Glomerular endothelial cell (primary cell): ENCODE measurements at regions not wholly inside any gene's neighbourhood (a gene's known extent, or its start where the extent isn't known, plus 50 kb on each side); places are given as distances from the start of the nearest gene placed in this dataset.

Source experiments
- DNase-seq: peaks from one replicate; pipeline ENCODE4 v3.0.0-alpha.2; 2011; ENCODE audit warnings: low read depth, low spot score; ENCODE audit errors: extremely low read depth

DNA sequence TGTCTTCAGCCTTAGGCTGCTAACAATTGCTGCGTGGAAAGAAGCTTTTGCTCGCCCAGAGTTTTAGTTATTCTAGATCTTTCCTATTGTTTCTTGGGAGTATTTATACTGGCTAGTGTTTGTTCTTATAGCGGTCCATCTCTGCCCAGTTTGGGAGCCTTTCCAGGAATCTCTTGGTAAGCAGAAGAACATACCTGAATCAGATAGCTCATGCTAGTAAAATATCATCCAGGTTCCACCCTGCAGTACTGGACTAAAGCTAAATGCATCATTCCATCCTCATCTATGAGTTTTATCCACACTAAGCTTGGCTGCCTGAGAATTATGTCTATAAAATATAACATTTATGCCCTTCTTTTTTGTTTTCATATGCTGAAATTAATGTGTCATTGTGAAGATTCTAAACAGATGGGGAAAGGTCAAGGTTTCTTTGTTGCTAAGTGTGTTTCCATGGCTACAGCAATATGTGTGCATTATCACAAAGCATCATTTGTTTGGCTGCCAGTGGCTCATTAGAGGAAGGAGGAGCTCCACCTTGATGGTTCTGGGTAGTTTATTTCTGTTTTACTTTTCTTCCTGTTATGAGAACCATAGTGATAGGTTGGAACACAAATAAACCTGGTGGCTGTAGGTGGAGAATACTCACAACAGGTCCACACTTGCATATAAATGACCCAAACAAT is 182.8 kb downstream of the PIK3C3 start:
- no peak for DNase-seq

DNA sequence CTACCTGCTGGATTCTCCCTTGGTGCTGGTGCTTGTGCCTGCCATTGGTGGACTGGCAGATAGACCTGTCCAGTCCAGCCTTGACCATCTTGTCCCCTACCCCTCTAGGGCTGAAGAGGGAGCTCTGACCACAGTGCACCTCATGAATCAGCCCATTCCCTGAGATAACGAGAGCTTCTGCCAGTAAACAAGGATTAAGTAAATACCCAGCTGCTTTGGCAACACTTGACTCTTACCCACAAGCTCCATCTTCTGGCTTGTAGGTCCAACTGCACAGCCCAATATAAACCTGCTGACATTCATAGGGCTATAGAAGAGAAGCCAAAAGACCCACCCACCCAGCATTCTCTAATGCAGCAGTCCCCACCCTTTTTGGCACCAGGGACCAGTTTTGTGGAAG is 186.4 kb downstream of the PIK3C3 start:
- DNase-seq: no peak

- no peak for DNase-seq
Observed at GRCh38 chr18:42155024-42155423, 200.0 kb downstream of the PIK3C3 start.

DNA sequence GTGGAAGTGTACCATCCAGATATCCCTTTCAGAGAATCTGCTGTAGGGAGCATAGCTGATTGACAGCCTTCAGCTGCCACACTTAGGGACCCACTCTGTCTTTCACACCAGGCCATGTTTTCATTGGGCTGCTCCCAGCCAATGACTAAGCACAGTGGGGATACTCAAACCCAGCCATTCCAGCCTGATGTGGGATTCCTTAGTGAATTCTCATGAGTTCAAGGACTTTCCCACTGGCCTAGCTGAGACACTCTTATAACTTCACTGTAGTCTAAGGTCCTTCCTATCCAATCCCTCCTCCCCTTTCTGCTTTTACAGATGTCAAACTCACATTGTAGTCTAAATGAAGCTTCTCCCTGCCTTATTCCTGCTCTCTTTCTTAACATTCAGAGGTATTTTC is 201.2 kb downstream of the PIK3C3 start:
- DNase-seq: no peak

GRCh38 chr18:42157420-42157819 is 202.4 kb downstream of the PIK3C3 start:
- no peak for DNase-seq

DNA sequence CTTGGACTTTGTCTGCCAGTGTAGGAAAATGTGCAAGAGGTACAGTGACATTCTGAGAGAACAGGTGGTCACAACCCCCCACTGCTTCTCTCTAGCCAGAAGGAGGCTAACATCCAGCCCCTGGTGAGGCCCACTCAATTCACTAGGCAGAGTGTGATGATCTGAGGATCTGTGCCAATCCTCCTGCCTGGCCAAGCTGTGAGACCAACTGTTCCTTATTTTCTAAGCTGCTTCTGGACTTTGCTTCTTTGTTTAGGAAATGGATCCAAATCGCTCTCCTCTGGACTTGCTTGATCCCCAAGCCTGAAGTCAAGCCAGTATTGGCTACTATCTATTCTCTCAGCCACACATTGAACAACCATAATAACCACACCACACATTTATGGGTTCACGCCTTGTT is 202.8 kb downstream of the PIK3C3 start:
- DNase-seq: no peak

- no peak for DNase-seq
Observed at GRCh38 chr18:42159146-42159545, 204.1 kb downstream of the PIK3C3 start.

DNA sequence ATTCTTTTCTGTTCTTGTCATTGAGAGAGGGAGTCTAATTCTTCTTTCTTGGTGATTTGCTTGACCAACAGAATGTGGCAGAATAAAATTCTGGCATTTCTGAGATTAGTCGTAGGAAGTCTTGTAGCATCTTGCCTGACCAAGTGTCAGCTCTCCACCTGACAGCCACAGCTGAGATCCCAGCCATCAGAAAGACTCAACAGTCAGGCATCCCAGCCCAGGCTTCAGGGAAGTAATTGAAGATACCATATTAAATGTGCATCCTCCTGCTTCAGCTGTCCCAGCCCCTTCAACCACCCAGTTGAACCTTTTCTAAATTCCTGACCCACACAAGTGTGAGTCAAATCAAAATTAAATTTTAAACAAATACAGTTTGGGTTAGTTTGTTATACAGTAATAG is 208.3 kb downstream of the PIK3C3 start:
- no peak for DNase-seq

GRCh38 chr18:42164556-42164955 is 209.5 kb downstream of the PIK3C3 start:
- no peak for DNase-seq

- no peak for DNase-seq
Observed at GRCh38 chr18:42165922-42166513, 211.0 kb downstream of the PIK3C3 start.

GRCh38 chr18:42168487-42168886 is 213.5 kb downstream of the PIK3C3 start:
- no peak for DNase-seq

DNA sequence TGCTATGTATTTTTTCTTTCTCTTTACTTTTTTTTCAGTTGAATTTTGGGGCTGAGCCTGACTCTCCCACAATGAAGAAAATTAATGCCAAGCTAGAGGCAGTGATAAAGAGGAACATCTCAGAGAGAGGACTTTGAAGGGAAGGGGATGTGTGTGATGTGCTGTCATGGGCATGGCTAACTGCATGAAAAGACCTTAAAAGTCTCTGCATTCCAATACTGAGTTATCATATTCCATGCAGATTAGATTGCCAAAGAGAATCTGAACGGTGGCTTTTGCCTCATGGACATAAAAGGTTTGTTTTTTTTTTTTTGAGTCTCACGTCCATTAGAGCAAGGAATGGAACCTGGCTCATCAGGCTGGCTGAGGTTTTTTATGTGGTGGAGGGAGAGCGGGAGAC is 213.9 kb downstream of the PIK3C3 start:
- no peak for DNase-seq

DNA sequence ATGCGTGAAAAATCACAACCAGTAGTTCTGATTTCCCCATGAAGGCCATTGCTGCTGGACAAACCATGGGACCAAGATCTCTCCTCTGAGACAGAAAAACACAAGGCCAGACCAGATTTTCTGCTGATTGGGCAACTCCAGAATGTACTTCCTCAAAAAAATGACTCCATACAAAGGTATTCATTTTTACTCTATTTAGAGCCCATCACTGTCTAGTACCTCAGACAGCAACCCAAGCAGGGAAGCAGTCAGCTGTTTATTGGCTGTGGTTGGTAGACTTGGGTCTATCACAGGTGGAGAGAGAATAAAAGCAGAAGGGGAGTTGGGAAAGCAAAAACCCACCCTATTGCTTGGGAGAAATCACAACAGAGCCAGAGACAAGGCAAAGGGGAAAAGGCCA is 219.9 kb downstream of the PIK3C3 start:
- DNase-seq: no peak

DNA sequence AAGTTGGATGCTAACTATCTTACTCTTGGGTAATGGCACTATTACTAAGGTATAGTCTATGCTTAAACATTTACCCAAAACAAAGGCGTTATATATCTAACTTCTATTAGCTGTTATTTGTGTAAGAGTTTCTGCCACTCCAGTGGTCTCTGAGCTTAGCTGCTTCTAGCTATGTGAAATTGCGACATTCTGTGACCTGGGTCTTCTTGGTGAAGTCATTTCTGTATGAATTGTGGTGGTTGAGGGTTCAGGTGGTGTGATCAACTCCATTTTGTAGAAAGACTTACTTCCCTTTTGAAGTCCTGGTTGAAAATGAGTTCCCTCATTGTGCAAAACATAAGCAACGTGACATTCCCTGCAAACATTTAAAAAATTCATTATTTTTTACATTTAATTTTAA is 221.6 kb downstream of the PIK3C3 start:
- no peak for DNase-seq

DNA sequence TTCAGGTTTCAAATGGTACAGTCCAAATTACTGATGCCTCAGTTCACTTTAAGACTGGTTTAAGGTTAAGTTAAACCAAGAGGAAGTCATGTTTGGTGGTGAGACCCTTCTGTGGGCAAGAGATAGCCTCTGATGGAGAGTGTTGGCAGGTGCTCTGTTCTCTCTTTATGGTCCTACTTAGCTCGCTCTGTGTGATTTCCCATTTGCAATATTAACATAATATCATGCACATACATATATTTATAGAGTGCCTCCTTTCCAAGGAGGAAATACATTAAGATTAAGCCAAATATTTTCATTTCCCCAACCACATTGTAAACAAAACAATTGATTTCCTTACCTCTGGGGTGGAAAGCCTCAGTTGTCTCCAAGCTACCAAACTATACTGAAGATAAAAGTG is 222.4 kb downstream of the PIK3C3 start:
- DNase-seq: no peak

GRCh38 chr18:42178376-42179080 is 223.5 kb downstream of the PIK3C3 start:
- DNase-seq: no peak

DNA sequence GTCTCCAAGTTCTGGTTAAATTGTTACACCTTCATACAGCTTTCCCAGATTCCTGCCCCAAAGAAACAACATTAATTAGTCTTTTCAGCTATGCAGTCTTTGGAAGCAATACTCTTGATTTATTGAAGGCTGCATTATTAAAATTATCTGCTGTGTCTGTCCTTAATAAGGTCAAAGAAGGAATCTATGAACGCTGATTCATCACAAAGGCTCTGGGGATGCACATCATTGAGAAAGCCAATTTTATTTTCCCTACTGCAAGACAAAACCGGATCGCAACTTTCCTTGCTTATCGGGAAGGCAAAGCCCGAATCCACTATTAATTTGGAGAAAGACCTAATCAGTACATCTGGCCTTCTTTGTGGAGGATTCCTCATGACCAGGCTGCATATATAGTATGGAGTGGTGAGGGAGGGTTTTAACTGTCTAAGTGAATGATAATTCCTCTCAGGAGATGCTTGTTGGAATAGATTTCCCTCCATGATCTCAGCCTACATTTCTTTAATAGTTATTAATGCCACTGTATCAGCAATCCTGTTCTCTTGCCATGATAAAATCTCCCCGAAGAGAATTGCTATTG is 224.6 kb downstream of the PIK3C3 start:
- no peak for DNase-seq

GRCh38 chr18:42181474-42181873 is 226.4 kb downstream of the PIK3C3 start:
- DNase-seq: no peak

- DNase-seq: no peak
Observed at GRCh38 chr18:42182728-42183700, 228.0 kb downstream of the PIK3C3 start.

DNA sequence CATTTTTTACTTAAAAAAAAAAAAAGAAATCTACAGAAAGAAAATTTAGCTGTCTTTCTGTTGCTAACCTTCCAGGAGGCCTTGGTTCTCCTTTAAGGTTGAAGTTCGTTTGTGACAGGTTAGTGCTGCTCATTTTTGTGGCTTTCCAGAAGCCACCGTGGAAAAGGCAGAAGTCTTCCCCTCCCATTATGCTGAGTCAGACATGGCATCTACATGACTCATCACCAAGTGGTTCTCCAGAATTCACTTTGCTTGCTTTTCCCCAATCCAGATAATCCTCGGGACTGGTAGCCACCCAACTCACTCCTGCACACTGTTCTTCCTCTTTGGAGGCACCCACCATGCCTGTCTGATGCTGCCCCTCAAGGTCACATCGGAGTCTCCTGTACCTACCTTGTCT is 228.7 kb downstream of the PIK3C3 start:
- no peak for DNase-seq
